Hepatocyte (in vitro differentiated cells): ENCODE measurements at regions not wholly inside any gene's neighbourhood (a gene's known extent, or its start where the extent isn't known, plus 50 kb on each side); places are given as distances from the start of the nearest gene placed in this dataset.

ENCODE experiments used
- CTCF ChIP-seq: fragments of 200-600 bp; sonication (generic); IDR thresholded peaks from 2 replicates; pipeline ENCODE4 v1.5.1; 2016; ENCODE audit warnings: antibody characterized with exemption, mild to moderate bottlenecking; ENCODE audit not compliant: poor library complexity
- EZH2 ChIP-seq: fragments of 200-600 bp; sonication (generic); IDR thresholded peaks from 2 replicates; pipeline ENCODE4 v1.6.1; 2016; ENCODE audit warnings: antibody characterized with exemption, mild to moderate bottlenecking, borderline replicate concordance
- EZH2phosphoT487 ChIP-seq: fragments of 200-600 bp; sonication (generic); IDR thresholded peaks from one replicate; pipeline ENCODE4 v1.6.1; 2018; ENCODE audit warnings: antibody characterized with exemption, mild to moderate bottlenecking, low read depth, moderate library complexity; ENCODE audit not compliant: unreplicated experiment, severe bottlenecking

- TF ChIP-seq CTCF (no peak), EZH2 (no peak), EZH2phosphoT487 (no peak)
Observed at GRCh38 chr18:50472941-50473340, 86.9 kb upstream of the MAPK4 start.
